Lung (tissue), 11 donors: ENCODE measurements at regions not wholly inside any gene's neighbourhood (a gene's known extent, or its start where the extent isn't known, plus 50 kb on each side); places are given as distances from the start of the nearest gene placed in this dataset.
A peak's percentile ranks its signal among the peaks of the same experiment; 100 is the strongest.
"Not testable (repeated sequence)": the region's sequence is repeated elsewhere in the genome, so short reads cannot be mapped to it uniquely, and the experiment has no call there.

ENCODE experiments used
- ATAC-seq: fragments of 200-7000 bp; cut with Tn5 transposase; one replicate; pipeline ENCODE4 v1.9.1; 2020; ENCODE audit warnings: moderate number of reproducible peaks; ENCODE audit not compliant: insufficient read depth, low FRiP score
- DNase-seq, 3 donors: peaks; one replicate each; pipeline ENCODE4 v3.0.0-alpha.2; 2013 to 2017
- H3K27ac ChIP-seq, 2 donors: one replicate each; pipeline ENCODE4 v1.5.1; 2013; ENCODE audit warnings: mild to moderate bottlenecking in 2 of 2, moderate library complexity in 2 of 2, control low read depth in 1 of 2, inconsistent platforms in 1 of 2, low read depth in 1 of 2, low read length in 1 of 2
- H3K27me3 ChIP-seq, 3 donors: one replicate each; pipeline ENCODE4 v1.5.1; 2013; ENCODE audit warnings: low read length in 2 of 3; ENCODE audit not compliant: control insufficient read depth in 3 of 3, insufficient read depth in 3 of 3
- H3K36me3 ChIP-seq, 4 donors: one replicate each; pipeline ENCODE4 v1.5.1; 2013; ENCODE audit warnings: low read length in 4 of 4, mild to moderate bottlenecking in 1 of 4, moderate library complexity in 1 of 4; ENCODE audit not compliant: control insufficient read depth in 4 of 4, insufficient read depth in 4 of 4
- H3K4me1 ChIP-seq, 5 donors: one replicate each; pipeline ENCODE4 v1.5.1; 2013; ENCODE audit warnings: low read length in 5 of 5, mild to moderate bottlenecking in 2 of 5, moderate library complexity in 1 of 5; ENCODE audit not compliant: control insufficient read depth in 5 of 5, insufficient read depth in 5 of 5
- H3K4me3 ChIP-seq: one replicate; pipeline ENCODE4 v1.5.1; 2013; ENCODE audit warnings: mild to moderate bottlenecking, control low read depth, moderate library complexity
- H3K9ac ChIP-seq, 2 donors: one replicate each; pipeline ENCODE4 v1.5.1; 2013; ENCODE audit warnings: low read length in 2 of 2, control low read depth in 1 of 2; ENCODE audit not compliant: insufficient read depth in 1 of 2
- H3K9me3 ChIP-seq, 4 donors: one replicate each; pipeline ENCODE4 v1.5.1; 2013; ENCODE audit warnings: low read length in 3 of 4, mild to moderate bottlenecking in 1 of 4, moderate library complexity in 1 of 4; ENCODE audit not compliant: control insufficient read depth in 4 of 4, insufficient read depth in 3 of 4
- CTCF ChIP-seq: IDR thresholded peaks from 2 replicates; pipeline ENCODE4 v1.5.1; 2012; ENCODE audit warnings: mild to moderate bottlenecking; ENCODE audit errors: control extremely low read depth, extremely low read depth
- WGBS, 2 donors: extraction: QIAGEN DNeasy Blood & Tissue Kit; methylation state at CpG; one replicate each; pipeline ENCODE4 v1.1.7; 2013; 5-methylcytosine and 5-hydroxymethylcytosine counted together
- donor health status: control.
- donor health status: control.
- donor health status: Bipolar disorder and iron deficiency.
- donor health status: healthy.
- donor health status: DM: yes; HTN: yes; CAD: no.

GRCh38 chr13:103884101-103884723, 818.0 kb upstream of the SLC10A2 start:
- no peaks in the 10 kb centered on the region for H3K27me3 ChIP-seq
- WGBS, 2 donors, result 73 to 80% methylated on average over 7 of the region's 7 CpGs
- no peaks in the 10 kb centered on the region for H3K9me3 ChIP-seq
- H3K4me1 ChIP-seq, result peaks cover 0 to 11% (median 0%) of the 10 kb centered on the region in 5 donors
- TF ChIP-seq CTCF, result no peak
- ATAC-seq (no peak), DNase-seq (peak in 1 of 3 donors; percentile 10)
- no peak overlapping the region for H3K27ac ChIP-seq
- H3K4me3 ChIP-seq, result no peak overlapping the region
- H3K36me3 ChIP-seq, result no peaks in the 10 kb centered on the region
- H3K9ac ChIP-seq, result peak overlapping the region in 1 of 2 donors; percentile 19

GRCh38 chr13:103883698-103884097, 817.5 kb upstream of the SLC10A2 start:
- no peak for ATAC-seq
- H3K27ac ChIP-seq, result no peak overlapping the region
- DNase-seq, result peak; percentile 28 to 72 (median 67)
- H3K9ac ChIP-seq, result peak overlapping the region in 1 of 2 donors; percentile 19
- H3K36me3 ChIP-seq, result no peaks in the 10 kb centered on the region
- no peaks in the 10 kb centered on the region for H3K9me3 ChIP-seq
- H3K4me3 ChIP-seq, result no peak overlapping the region
- H3K4me1 ChIP-seq, result peaks cover 0 to 12% (median 0%) of the 10 kb centered on the region in 5 donors
- no peak for TF ChIP-seq CTCF
- H3K27me3 ChIP-seq, result no peaks in the 10 kb centered on the region
- WGBS, 2 donors, result 73 to 80% methylated on average over 8 of the region's 8 CpGs

- no peak overlapping the region for H3K4me3 ChIP-seq
Measured at GRCh38 chr13:103883164-103883563, 816.9 kb upstream of the SLC10A2 start.

GRCh38 chr13:103880146-103880545, 813.9 kb upstream of the SLC10A2 start:
- H3K36me3 ChIP-seq, H3K27ac ChIP-seq, DNase-seq, H3K9me3 ChIP-seq, H3K9ac ChIP-seq, H3K4me3 ChIP-seq, ATAC-seq, H3K27me3 ChIP-seq: not testable (repeated sequence)
- 96 to 98% methylated on average over 13 of the region's 13 CpGs for WGBS, 2 donors
- peaks cover 0 to 12% (median 0%) of the 10 kb centered on the region in 5 donors for H3K4me1 ChIP-seq

More at GRCh38 chr13:103883164-103883563, 816.9 kb upstream of the SLC10A2 start:
- Histone ChIP-seq H3K4me1 (peaks cover 0 to 12% (median 0%) of the 10 kb centered on the region in 5 donors), H3K9ac (peak overlapping the region in 1 of 2 donors; percentile 9), H3K27ac (no peak overlapping the region), H3K36me3 (no peaks in the 10 kb centered on the region), H3K27me3 (no peaks in the 10 kb centered on the region), H3K9me3 (no peaks in the 10 kb centered on the region)
- WGBS, 2 donors, result 5% methylated on average over 7 of the region's 7 CpGs
- peak; percentile 21 for TF ChIP-seq CTCF
- DNase-seq (peak; percentile 89 to 95 (median 94)), ATAC-seq (peak; percentile 86)
